ENCODE measurements at regions not wholly inside any gene's neighbourhood (a gene's known extent, or its start where the extent isn't known, plus 50 kb on each side); places are given as distances from the start of the nearest gene placed in this dataset.
"Not testable (repeated sequence)": the region's sequence is repeated elsewhere in the genome, so short reads cannot be mapped to it uniquely, and the experiment has no call there.

- no peak for DNase-seq (ENCODE audit: low read depth)
These were observed 120.4 kb upstream of the IQSEC1 start for GRCh38 chr3:13193320-13194284.

- no peak for DNase-seq (ENCODE audit: low read depth)
These were observed 119.4 kb upstream of the IQSEC1 start for GRCh38 chr3:13192471-13193213.

GRCh38 chr3:13191016-13191415 is 117.8 kb upstream of the IQSEC1 start:
- DNase-seq (ENCODE audit: low read depth), result no peak

- no peak for DNase-seq (ENCODE audit: low read depth)
These were observed 117.1 kb upstream of the IQSEC1 start for GRCh38 chr3:13190378-13190765.

- peak; percentile 61 for DNase-seq (ENCODE audit: low read depth)
These were observed 116.6 kb upstream of the IQSEC1 start for GRCh38 chr3:13189639-13190377.

- no peak for DNase-seq (ENCODE audit: low read depth)
These were observed 115.7 kb upstream of the IQSEC1 start for GRCh38 chr3:13188975-13189374.

GRCh38 chr3:13188181-13188779 is 115.1 kb upstream of the IQSEC1 start:
- DNase-seq (ENCODE audit: low read depth), result no peak

- DNase-seq (ENCODE audit: low read depth), result no peak
These were observed 114.4 kb upstream of the IQSEC1 start for GRCh38 chr3:13187593-13187992.

GRCh38 chr3:13186435-13186815 is 113.2 kb upstream of the IQSEC1 start:
- DNase-seq (ENCODE audit: low read depth), result no peak

- no peak for DNase-seq (ENCODE audit: low read depth)
These were observed 112.7 kb upstream of the IQSEC1 start for GRCh38 chr3:13185737-13186434.

GRCh38 chr3:13179582-13180210 is 106.5 kb upstream of the IQSEC1 start:
- DNase-seq (ENCODE audit: low read depth), result not testable (repeated sequence)

- no peak for DNase-seq (ENCODE audit: low read depth)
These were observed 106.0 kb upstream of the IQSEC1 start for GRCh38 chr3:13179181-13179580.

GRCh38 chr3:13178107-13178506 is 104.9 kb upstream of the IQSEC1 start:
- DNase-seq (ENCODE audit: low read depth), result no peak

- no peak for DNase-seq (ENCODE audit: low read depth)
These were observed 104.4 kb upstream of the IQSEC1 start for GRCh38 chr3:13177641-13178040.

GRCh38 chr3:13177236-13177635 is 104.0 kb upstream of the IQSEC1 start:
- DNase-seq (ENCODE audit: low read depth), result no peak

- DNase-seq (ENCODE audit: low read depth), result no peak
These were observed 103.2 kb upstream of the IQSEC1 start for GRCh38 chr3:13176445-13176844.

- DNase-seq (ENCODE audit: low read depth), result no peak
These were observed 101.5 kb upstream of the IQSEC1 start for GRCh38 chr3:13174803-13175135.

- DNase-seq (ENCODE audit: low read depth), result no peak
These were observed 101.0 kb upstream of the IQSEC1 start for GRCh38 chr3:13174011-13174802.

GRCh38 chr3:13173186-13173585 is 100.0 kb upstream of the IQSEC1 start:
- DNase-seq (ENCODE audit: low read depth), result no peak

- no peak for DNase-seq (ENCODE audit: low read depth)
These were observed 99.4 kb upstream of the IQSEC1 start for GRCh38 chr3:13172644-13173013.

Measured in CMK (cell line).